ENCODE measurements at regions not wholly inside any gene's neighbourhood (a gene's known extent, or its start where the extent isn't known, plus 50 kb on each side); places are given as distances from the start of the nearest gene placed in this dataset.
A peak's percentile ranks its signal among the peaks of the same experiment; 100 is the strongest.

GRCh38 chr7:25392588-25393338 lies 164.5 kb upstream of the NPVF start:
- peak; percentile 36 for DNase-seq (ENCODE audit: low spot score)

GRCh38 chr7:25395976-25396375 lies 167.7 kb upstream of the NPVF start:
- DNase-seq (ENCODE audit: low spot score), result no peak

- no peak for DNase-seq (ENCODE audit: low spot score)
These were observed 168.4 kb upstream of the NPVF start for GRCh38 chr7:25396668-25397067.

GRCh38 chr7:25398418-25398817 lies 170.1 kb upstream of the NPVF start:
- DNase-seq (ENCODE audit: low spot score), result no peak

GRCh38 chr7:25399000-25399750 lies 170.9 kb upstream of the NPVF start:
- no peak for DNase-seq (ENCODE audit: low spot score)

- no peak for DNase-seq (ENCODE audit: low spot score)
These were observed 174.2 kb upstream of the NPVF start for GRCh38 chr7:25402532-25402931.

- no peak for DNase-seq (ENCODE audit: low spot score)
These were observed 177.4 kb upstream of the NPVF start for GRCh38 chr7:25405736-25406135.

GRCh38 chr7:25407053-25407452 lies 178.8 kb upstream of the NPVF start:
- DNase-seq (ENCODE audit: low spot score), result no peak

GRCh38 chr7:25408012-25408687 lies 179.9 kb upstream of the NPVF start:
- DNase-seq (ENCODE audit: low spot score), result no peak

GRCh38 chr7:25408876-25409275 lies 180.6 kb upstream of the NPVF start:
- no peak for DNase-seq (ENCODE audit: low spot score)

- DNase-seq (ENCODE audit: low spot score), result no peak
These were observed 181.8 kb upstream of the NPVF start for GRCh38 chr7:25409897-25410636.

- no peak for DNase-seq (ENCODE audit: low spot score)
These were observed 192.5 kb upstream of the NPVF start for GRCh38 chr7:25420771-25421170.

- DNase-seq (ENCODE audit: low spot score), result no peak
These were observed 195.8 kb upstream of the NPVF start for GRCh38 chr7:25424113-25424512.

- DNase-seq (ENCODE audit: low spot score), result no peak
These were observed 196.6 kb upstream of the NPVF start for GRCh38 chr7:25424855-25425254.

- no peak for DNase-seq (ENCODE audit: low spot score)
These were observed 199.4 kb upstream of the NPVF start for GRCh38 chr7:25427721-25428120.

- DNase-seq (ENCODE audit: low spot score), result peak; percentile 40
These were observed 201.4 kb upstream of the NPVF start for GRCh38 chr7:25429731-25430130.

GRCh38 chr7:25430200-25430931 lies 202.1 kb upstream of the NPVF start:
- no peak for DNase-seq (ENCODE audit: low spot score)

GRCh38 chr7:25431956-25432450 lies 203.7 kb upstream of the NPVF start:
- no peak for DNase-seq (ENCODE audit: low spot score)

GRCh38 chr7:25432807-25433206 lies 204.5 kb upstream of the NPVF start:
- no peak for DNase-seq (ENCODE audit: low spot score)

GRCh38 chr7:25436413-25436812 lies 208.1 kb upstream of the NPVF start:
- DNase-seq (ENCODE audit: low spot score), result no peak

- no peak for DNase-seq (ENCODE audit: low spot score)
These were observed 209.0 kb upstream of the NPVF start for GRCh38 chr7:25437308-25437707.
